SK-MEL-5 (cell line): ENCODE measurements at regions not wholly inside any gene's neighbourhood (a gene's known extent, or its start where the extent isn't known, plus 50 kb on each side); places are given as distances from the start of the nearest gene placed in this dataset.
A peak's percentile ranks its signal among the peaks of the same experiment; 100 is the strongest.
"Not testable (repeated sequence)": the region's sequence is repeated elsewhere in the genome, so short reads cannot be mapped to it uniquely, and the experiment has no call there.

Experiments
- DNase-seq: peaks from one replicate; pipeline ENCODE4 v3.0.0-alpha.2; 2016; ENCODE audit warnings: low read depth, low spot score
- in situ Hi-C: cut with HindIII; loops from 2 replicates; pipeline ENCODE4 v1.10.0; 2016; ENCODE audit warnings: low sequenced_read_pairs, high pct_unique_total_duplicates, low pct_unique_long_range_greater_than_20kb

- in situ Hi-C loops: no loop called here
- no peak for DNase-seq
These were observed 276.3 kb downstream of the MATN1 start for GRCh38 chr1:30447080-30447479.

GRCh38 chr1:30446508-30446907 lies 276.9 kb downstream of the MATN1 start:
- DNase-seq: no peak
- in situ Hi-C loops: no loop called here

- no peak for DNase-seq
- in situ Hi-C loops: no loop called here
These were observed 277.3 kb downstream of the MATN1 start for GRCh38 chr1:30446095-30446494.

- no peak for DNase-seq
These were observed 277.9 kb downstream of the MATN1 start for GRCh38 chr1:30445449-30445848.

GRCh38 chr1:30444850-30445249 lies 278.5 kb downstream of the MATN1 start:
- in situ Hi-C loops: no loop called here
- DNase-seq: peak; percentile 35

More at GRCh38 chr1:30445449-30445848, 277.9 kb downstream of the MATN1 start:
- in situ Hi-C loops: no loop called here

- in situ Hi-C loops: no loop called here
- DNase-seq: no peak
These were observed 279.0 kb downstream of the MATN1 start for GRCh38 chr1:30444401-30444800.

GRCh38 chr1:30438274-30438673 lies 285.1 kb downstream of the MATN1 start:
- in situ Hi-C loops, DNase-seq: not testable (repeated sequence)

- no peak for DNase-seq
- in situ Hi-C loops: no loop called here
These were observed 286.3 kb downstream of the MATN1 start for GRCh38 chr1:30437059-30437576.

GRCh38 chr1:30427545-30427944 lies 295.8 kb downstream of the MATN1 start:
- DNase-seq: peak; percentile 22
- in situ Hi-C loops: no loop called here

GRCh38 chr1:30425046-30425445 lies 298.3 kb downstream of the MATN1 start:
- no peak for DNase-seq
- in situ Hi-C loops: no loop called here

GRCh38 chr1:30423570-30423969 lies 299.8 kb downstream of the MATN1 start:
- in situ Hi-C loops: no loop called here
- DNase-seq: no peak

- in situ Hi-C loops: no loop called here
- no peak for DNase-seq
These were observed 301.1 kb downstream of the MATN1 start for GRCh38 chr1:30422251-30422650.

GRCh38 chr1:30420519-30421050 lies 302.8 kb downstream of the MATN1 start:
- in situ Hi-C loops: no loop called here
- no peak for DNase-seq

GRCh38 chr1:30419831-30420230 lies 303.6 kb downstream of the MATN1 start:
- in situ Hi-C loops: no loop called here
- no peak for DNase-seq

- no peak for DNase-seq
- in situ Hi-C loops: no loop called here
These were observed 304.3 kb downstream of the MATN1 start for GRCh38 chr1:30418939-30419720.

GRCh38 chr1:30418061-30418938 lies 305.1 kb downstream of the MATN1 start:
- in situ Hi-C loops: no loop called here
- no peak for DNase-seq

- no peak for DNase-seq
- in situ Hi-C loops: no loop called here
These were observed 305.7 kb downstream of the MATN1 start for GRCh38 chr1:30417701-30418046.

GRCh38 chr1:30417001-30417700 lies 306.2 kb downstream of the MATN1 start:
- in situ Hi-C loops: no loop called here
- no peak for DNase-seq
